ENCODE measurements at regions not wholly inside any gene's neighbourhood (a gene's known extent, or its start where the extent isn't known, plus 50 kb on each side); places are given as distances from the start of the nearest gene placed in this dataset.
A peak's percentile ranks its signal among the peaks of the same experiment; 100 is the strongest.

DNA sequence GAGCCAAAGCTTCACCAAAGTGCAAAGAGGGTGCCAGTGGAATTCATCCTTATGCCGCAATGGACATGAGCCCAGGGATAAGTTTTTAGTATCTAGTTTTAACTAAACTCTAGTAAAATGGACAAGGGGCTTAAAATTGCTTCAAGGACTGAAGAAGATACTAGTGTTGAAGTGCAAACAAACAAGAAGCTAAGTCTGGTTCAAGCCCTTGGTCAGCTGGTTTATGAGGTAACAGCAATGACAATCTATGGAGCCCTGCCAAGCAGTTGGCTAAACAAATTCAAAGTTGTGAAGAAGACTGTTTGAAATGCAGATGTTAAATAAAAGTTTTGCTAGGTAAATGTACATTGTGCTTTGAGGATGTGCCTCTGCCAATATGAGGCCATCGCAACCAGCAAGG, 209.4 kb downstream of the KTN1 start:
- Histone ChIP-seq H3K27me3 (ENCODE audit: control insufficient read depth, insufficient read depth, low read length) (peaks cover 4% of the 10 kb centered on the region), H3K18ac (ENCODE audit: low read depth, low read length) (no peak overlapping the region), H3K79me1 (ENCODE audit: low read depth in 1 of 2, low read length in 2 of 2) (no peaks in the 10 kb centered on the region), H3K4me2 (ENCODE audit: low read depth, low read length) (no peak overlapping the region), H4K8ac (ENCODE audit: low read depth in 2 of 2, low read length in 2 of 2) (no peak overlapping the region), H3K4ac (ENCODE audit: low read depth, low read length) (no peak overlapping the region), H3K56ac (ENCODE audit: extremely low read depth, insufficient read depth, low read length) (no peak overlapping the region), H3K23ac (ENCODE audit: low read depth, low read length) (no peak overlapping the region), H3K14ac (replicated peaks; ENCODE audit: low read depth, low read length) (no peak overlapping the region), H3K9me1 (ENCODE audit: insufficient read depth, low read length) (peaks cover 3% of the 10 kb centered on the region; the same call in 1 of the 2 replicates), H2AK9ac (replicated peaks; ENCODE audit: low read depth, low read length, poor library complexity) (no peak overlapping the region), H2BK120ac (ENCODE audit: low read depth, low read length) (no peak overlapping the region), H2AFZ (replicated peaks; ENCODE audit: low read length, poor library complexity) (no peak overlapping the region), H2BK20ac (ENCODE audit: low read depth, low read length) (no peak overlapping the region), H3K36me3 (ENCODE audit: control insufficient read depth, insufficient read depth, low read length) (no peaks in the 10 kb centered on the region), H3K9me3 (ENCODE audit: control insufficient read depth, insufficient read depth, low read length) (no peaks in the 10 kb centered on the region), H3K4me1 (ENCODE audit: control insufficient read depth, insufficient read depth, low read length) (no peaks in the 10 kb centered on the region; the same call in 1 of the 2 replicates), H3K4me3 (ENCODE audit: insufficient read depth, low read depth, low read length) (no peak overlapping the region), H3K27ac (ENCODE audit: insufficient read depth, low read length) (no peak overlapping the region), H2AK5ac (ENCODE audit: low read depth, low read length) (no peak overlapping the region), H4K20me1 (ENCODE audit: insufficient read depth, low read length) (no peaks in the 10 kb centered on the region), H4K5ac (ENCODE audit: low read depth, low read length) (no peak overlapping the region), H3K9ac (ENCODE audit: low read depth, low read length) (no peak overlapping the region), H2BK15ac (ENCODE audit: low read depth, low read length) (no peak overlapping the region), H2BK5ac (ENCODE audit: low read depth, low read length, poor library complexity, severe bottlenecking) (no peak overlapping the region), H4K91ac (ENCODE audit: insufficient read depth, low read depth, low read length) (no peak overlapping the region)
- in situ Hi-C loops (cut with MboI; ENCODE audit: low sequenced_read_pairs) (no loop called here), dilution Hi-C loops (cut with HindIII; ENCODE audit: low sequenced_read_pairs, unreplicated experiment) (no loop called here), intact Hi-C loops (cut with micrococcal nuclease) (no loop called here)
- BruUV-seq (replicated peaks): no TSS peak
- CTCF ChIA-PET: no interaction called here
- WGBS, 2 experiments (ENCODE audit: extremely low coverage in 2 of 2, insufficient read length in 1 of 2): no CpG with 5 or more reads among the region's 2 CpGs
- peak; percentile 29; the same call in 1 of the 2 replicates for ATAC-seq (ENCODE audit: low read depth)
- POLR2A ChIA-PET (ENCODE audit: unreplicated experiment): no interaction called here
- TF ChIP-seq MAFK (IDR thresholded peaks at IDR 0.05; ENCODE audit: low read depth, low read length) (no peak), RAD21 (IDR thresholded peaks at IDR 0.05; ENCODE audit: low read length) (no peak), MAZ (IDR thresholded peaks at IDR 0.05; ENCODE audit: borderline replicate concordance, low read depth, low read length) (no peak), CHD1 (IDR thresholded peaks at IDR 0.05; ENCODE audit: low read depth, low read length) (no peak), RFX5 (IDR thresholded peaks at IDR 0.05; ENCODE audit: low read depth, low read length) (no peak), BHLHE40 (IDR thresholded peaks at IDR 0.05; ENCODE audit: low read depth, low read length) (no peak), SMC3 (IDR thresholded peaks at IDR 0.05; ENCODE audit: low read depth, low read length) (no peak), RCOR1 (IDR thresholded peaks at IDR 0.05; ENCODE audit: insufficient replicate concordance, low read length) (no peak), NFE2L2 (IDR thresholded peaks at IDR 0.05; ENCODE audit: low read depth, low read length) (no peak), CEBPB (IDR thresholded peaks at IDR 0.05; ENCODE audit: low read depth, low read length) (no peak), FOS (IDR thresholded peaks at IDR 0.05; ENCODE audit: low read depth, low read length) (no peak), POLR2A (IDR thresholded peaks at IDR 0.05; ENCODE audit: low read depth, low read length) (no peak)
- TF ChIP-seq, protein P1, sequence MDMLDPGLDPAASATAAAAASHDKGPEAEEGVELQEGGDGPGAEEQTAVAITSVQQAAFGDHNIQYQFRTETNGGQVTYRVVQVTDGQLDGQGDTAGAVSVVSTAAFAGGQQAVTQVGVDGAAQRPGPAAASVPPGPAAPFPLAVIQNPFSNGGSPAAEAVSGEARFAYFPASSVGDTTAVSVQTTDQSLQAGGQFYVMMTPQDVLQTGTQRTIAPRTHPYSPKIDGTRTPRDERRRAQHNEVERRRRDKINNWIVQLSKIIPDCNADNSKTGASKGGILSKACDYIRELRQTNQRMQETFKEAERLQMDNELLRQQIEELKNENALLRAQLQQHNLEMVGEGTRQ (IDR thresholded peaks at IDR 0.05; ENCODE audit: low read depth, low read length): no peak
- TF ChIP-seq, protein P2, sequence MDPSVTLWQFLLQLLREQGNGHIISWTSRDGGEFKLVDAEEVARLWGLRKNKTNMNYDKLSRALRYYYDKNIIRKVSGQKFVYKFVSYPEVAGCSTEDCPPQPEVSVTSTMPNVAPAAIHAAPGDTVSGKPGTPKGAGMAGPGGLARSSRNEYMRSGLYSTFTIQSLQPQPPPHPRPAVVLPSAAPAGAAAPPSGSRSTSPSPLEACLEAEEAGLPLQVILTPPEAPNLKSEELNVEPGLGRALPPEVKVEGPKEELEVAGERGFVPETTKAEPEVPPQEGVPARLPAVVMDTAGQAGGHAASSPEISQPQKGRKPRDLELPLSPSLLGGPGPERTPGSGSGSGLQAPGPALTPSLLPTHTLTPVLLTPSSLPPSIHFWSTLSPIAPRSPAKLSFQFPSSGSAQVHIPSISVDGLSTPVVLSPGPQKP (IDR thresholded peaks at IDR 0.05; ENCODE audit: borderline replicate concordance, low read depth, low read length): no peak
- peak; percentile 44 for DNase-seq
